ENCODE measurements at regions not wholly inside any gene's neighbourhood (a gene's known extent, or its start where the extent isn't known, plus 50 kb on each side); places are given as distances from the start of the nearest gene placed in this dataset.

DNA sequence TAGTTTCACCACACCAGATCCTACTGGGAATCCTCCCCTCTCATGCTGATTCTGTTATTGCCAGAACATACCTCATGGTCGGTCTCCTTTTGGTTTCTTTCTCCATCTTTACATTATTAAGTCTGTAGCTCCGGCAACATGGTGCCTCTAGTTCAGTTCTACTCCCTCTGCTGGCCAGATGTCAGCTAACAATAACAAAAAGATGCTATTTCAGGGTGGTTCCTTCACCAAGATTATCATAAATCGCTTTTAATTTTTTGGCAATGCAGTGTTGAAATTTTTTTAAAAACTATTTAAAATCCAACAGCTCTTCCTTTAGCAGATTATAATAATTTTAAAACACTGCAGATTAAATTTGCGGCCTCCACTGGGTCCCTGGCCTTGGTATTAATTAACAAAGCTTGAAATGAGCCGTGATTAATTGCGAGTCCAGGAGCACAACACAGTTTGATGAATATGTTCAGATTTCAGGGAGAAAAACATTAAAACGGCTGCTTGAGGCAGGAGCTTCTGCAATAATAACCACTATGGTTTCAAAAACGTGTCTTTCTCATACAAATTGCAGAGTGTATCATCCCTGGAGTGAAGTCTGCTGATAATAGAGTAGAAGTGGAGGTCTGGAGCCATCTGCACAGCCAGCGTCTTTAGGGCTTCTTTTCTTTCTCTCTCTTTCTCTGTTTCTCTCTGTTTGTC, 492.9 kb upstream of the KIRREL3 start:
- TF ChIP-seq, protein P1, sequence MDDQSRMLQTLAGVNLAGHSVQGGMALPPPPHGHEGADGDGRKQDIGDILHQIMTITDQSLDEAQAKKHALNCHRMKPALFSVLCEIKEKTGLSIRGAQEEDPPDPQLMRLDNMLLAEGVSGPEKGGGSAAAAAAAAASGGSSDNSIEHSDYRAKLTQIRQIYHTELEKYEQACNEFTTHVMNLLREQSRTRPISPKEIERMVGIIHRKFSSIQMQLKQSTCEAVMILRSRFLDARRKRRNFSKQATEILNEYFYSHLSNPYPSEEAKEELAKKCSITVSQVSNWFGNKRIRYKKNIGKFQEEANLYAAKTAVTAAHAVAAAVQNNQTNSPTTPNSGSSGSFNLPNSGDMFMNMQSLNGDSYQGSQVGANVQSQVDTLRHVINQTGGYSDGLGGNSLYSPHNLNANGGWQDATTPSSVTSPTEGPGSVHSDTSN (IDR thresholded peaks at IDR 0.05; ENCODE audit: insufficient replicate concordance, low read depth, low read length): no peak
- TF ChIP-seq, protein P2, sequence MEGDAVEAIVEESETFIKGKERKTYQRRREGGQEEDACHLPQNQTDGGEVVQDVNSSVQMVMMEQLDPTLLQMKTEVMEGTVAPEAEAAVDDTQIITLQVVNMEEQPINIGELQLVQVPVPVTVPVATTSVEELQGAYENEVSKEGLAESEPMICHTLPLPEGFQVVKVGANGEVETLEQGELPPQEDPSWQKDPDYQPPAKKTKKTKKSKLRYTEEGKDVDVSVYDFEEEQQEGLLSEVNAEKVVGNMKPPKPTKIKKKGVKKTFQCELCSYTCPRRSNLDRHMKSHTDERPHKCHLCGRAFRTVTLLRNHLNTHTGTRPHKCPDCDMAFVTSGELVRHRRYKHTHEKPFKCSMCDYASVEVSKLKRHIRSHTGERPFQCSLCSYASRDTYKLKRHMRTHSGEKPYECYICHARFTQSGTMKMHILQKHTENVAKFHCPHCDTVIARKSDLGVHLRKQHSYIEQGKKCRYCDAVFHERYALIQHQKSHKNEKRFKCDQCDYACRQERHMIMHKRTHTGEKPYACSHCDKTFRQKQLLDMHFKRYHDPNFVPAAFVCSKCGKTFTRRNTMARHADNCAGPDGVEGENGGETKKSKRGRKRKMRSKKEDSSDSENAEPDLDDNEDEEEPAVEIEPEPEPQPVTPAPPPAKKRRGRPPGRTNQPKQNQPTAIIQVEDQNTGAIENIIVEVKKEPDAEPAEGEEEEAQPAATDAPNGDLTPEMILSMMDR (IDR thresholded peaks at IDR 0.05 in 2 of 3, conservative IDR thresholded peaks at IDR 0.05 in 1 of 3; ENCODE audit: control insufficient read depth in 2 of 3, extremely low read depth in 1 of 3, insufficient read depth in 1 of 3, low read depth in 3 of 3, low read length in 3 of 3): peak; percentile 32 to 48 (median 37); a peak in 5 of 6 replicates
- no peak for TF ChIP-seq KDM1A (IDR thresholded peaks at IDR 0.05; ENCODE audit: borderline replicate concordance)
- no peak for TF ChIP-seq EP300 (IDR thresholded peaks at IDR 0.05; ENCODE audit: borderline replicate concordance in 1 of 2, control insufficient read depth in 1 of 2, low read depth in 2 of 2, low read length in 2 of 2)
- TF ChIP-seq SUZ12 (IDR thresholded peaks at IDR 0.05; ENCODE audit: unreplicated experiment): no peak
- TF ChIP-seq, protein P3, sequence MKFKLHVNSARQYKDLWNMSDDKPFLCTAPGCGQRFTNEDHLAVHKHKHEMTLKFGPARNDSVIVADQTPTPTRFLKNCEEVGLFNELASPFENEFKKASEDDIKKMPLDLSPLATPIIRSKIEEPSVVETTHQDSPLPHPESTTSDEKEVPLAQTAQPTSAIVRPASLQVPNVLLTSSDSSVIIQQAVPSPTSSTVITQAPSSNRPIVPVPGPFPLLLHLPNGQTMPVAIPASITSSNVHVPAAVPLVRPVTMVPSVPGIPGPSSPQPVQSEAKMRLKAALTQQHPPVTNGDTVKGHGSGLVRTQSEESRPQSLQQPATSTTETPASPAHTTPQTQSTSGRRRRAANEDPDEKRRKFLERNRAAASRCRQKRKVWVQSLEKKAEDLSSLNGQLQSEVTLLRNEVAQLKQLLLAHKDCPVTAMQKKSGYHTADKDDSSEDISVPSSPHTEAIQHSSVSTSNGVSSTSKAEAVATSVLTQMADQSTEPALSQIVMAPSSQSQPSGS (IDR thresholded peaks at IDR 0.05; ENCODE audit: low read length): no peak

Measured in GM12878 (cell line).